HCEC 1CT (cell line): ENCODE measurements at regions not wholly inside any gene's neighbourhood (a gene's known extent, or its start where the extent isn't known, plus 50 kb on each side); places are given as distances from the start of the nearest gene placed in this dataset.
"Not testable (repeated sequence)": the region's sequence is repeated elsewhere in the genome, so short reads cannot be mapped to it uniquely, and the experiment has no call there.

Experiments used
- DNase-seq: peaks from one replicate; pipeline ENCODE4 v3.0.0-alpha.2; 2017

GRCh38 chr7:6939126-6939525 is 113.1 kb upstream of the CCZ1B start:
- DNase-seq, result not testable (repeated sequence)

GRCh38 chr7:6939896-6940295 is 113.8 kb upstream of the CCZ1B start:
- DNase-seq, result not testable (repeated sequence)

DNA sequence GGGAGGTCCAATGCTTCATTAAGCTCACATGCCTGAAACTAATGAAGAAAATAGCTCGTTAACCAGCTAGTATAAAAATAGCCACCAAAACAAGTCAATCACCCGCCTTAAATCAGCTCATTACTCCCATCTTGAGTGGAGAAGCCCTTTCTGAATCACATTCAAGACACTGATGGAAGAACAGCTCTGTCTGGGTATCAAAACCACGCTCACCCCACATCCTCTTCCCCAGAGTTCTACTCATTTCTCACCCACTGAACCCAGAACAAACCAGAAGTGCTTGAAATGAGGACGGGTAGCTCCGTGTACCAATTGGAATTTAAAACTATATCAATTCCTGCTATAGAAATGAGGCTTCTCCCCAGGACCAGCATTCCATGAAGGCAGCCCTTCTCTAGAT is 120.8 kb upstream of the CCZ1B start:
- not testable (repeated sequence) for DNase-seq

GRCh38 chr7:6950231-6950630 is 124.2 kb upstream of the CCZ1B start:
- peak; percentile 27 for DNase-seq

DNA sequence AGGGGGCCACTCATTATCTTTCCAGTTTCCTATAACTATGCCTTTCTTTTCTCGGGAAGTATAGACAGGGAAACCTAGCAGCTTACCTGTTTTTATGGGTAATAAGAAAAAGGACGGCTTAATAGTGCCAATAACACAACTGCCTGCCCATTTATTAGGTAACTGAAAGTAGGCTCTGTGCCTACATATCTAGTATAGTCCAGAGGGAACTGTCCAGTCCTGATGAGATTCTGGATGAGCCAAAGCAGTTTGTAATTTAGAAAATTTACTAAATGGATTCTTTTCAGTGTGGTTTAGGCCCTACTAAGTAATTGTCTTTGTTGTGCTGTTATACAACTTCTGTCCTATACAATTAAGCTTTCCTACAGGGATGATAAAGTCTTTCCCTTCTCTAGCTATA is 125.5 kb upstream of the CCZ1B start:
- DNase-seq, result not testable (repeated sequence)

- peak; percentile 1 for DNase-seq
These were observed 127.2 kb upstream of the CCZ1B start for GRCh38 chr7:6953138-6953797.

- not testable (repeated sequence) for DNase-seq
These were observed 127.7 kb upstream of the CCZ1B start for GRCh38 chr7:6953798-6954181.

DNA sequence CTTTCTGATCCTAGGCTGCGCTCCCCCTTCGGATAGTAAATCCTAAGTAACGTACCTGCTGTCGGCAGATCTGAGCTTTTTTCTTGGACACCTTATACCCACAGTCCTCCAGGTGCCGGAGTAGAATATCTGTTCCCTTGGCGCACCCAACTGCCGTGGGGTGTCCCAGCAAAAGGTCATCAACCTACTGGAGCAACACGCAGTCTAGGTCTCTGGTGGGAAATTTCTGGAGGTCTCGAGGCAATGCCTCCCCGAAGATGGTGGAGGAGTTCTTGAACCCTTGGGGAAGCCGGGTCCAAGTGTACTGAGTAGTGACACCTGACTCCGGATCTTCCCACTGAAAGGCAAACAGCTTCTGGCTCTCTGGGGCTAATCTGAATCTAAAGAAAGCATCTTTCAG is 129.3 kb upstream of the CCZ1B start:
- not testable (repeated sequence) for DNase-seq

DNA sequence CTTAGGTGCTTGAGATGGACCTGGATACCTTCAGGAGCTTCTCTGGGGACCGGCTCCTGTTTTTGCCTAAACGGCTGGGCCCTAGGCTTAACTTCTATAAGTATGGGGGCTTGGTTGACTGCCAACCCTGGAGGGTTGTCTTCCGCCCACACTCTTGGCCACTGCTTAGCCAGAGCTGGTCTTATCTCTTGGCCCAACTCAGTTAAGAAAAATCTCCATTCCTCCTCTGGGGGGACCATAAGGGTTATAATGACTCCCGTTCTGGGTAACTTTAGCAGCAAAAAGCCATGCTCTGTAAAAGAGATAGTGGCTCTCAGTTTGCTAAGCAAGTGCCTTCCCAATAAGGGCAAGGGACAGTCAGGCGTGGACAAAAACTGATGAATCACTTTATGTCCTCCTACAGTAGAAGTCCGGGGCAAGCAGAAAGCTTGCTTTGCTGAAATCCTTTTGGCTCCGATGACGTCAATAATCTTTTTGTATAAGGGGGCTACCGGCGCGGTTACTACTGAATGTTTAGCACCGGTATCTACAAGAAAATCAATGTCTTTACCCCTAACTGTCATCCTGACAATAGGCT is 130.0 kb upstream of the CCZ1B start:
- DNase-seq, result not testable (repeated sequence)

- DNase-seq, result not testable (repeated sequence)
These were observed 132.3 kb upstream of the CCZ1B start for GRCh38 chr7:6958371-6958770.

DNA sequence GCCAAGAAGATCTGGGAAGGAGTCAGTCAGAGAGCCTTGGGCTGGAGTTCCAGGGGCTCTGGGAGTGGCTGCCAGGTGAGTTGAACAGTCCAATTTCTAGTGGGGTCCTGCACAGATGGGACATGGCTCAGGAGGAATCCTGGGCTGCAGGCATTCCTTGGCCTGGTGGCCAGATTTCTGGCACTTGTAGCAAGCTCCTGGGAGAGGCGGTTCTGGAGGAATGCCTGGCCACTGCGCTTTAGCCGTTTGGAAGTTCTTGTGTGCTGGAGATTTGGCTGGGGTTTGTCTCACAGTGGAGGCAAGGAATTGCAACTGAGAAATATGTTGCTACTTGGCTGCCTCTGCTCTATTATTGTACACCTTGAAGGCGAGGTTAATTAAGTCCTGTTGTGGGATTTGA is 133.9 kb upstream of the CCZ1B start:
- DNase-seq, result not testable (repeated sequence)

DNA sequence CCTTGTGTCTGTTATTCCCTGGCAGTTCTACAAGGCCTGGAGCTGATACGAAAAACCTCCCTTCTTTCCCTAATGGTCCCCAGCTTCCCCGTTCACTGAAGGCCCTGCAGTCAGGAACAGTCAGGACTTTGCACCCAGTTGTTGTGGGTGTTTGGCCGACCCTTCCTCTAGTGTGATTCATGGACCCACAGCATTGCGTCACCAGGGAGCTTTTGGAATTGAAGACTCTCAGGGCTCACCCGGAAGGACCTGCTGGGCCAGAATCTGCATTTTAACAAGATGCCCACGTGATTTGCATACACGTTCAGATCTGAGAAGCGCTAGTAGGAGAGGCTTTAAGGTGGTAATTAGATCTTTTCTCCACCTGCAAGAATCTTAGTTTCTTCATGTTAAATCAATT is 136.8 kb upstream of the CCZ1B start:
- not testable (repeated sequence) for DNase-seq

GRCh38 chr7:6965051-6965450 is 139.0 kb upstream of the CCZ1B start:
- DNase-seq, result peak; percentile 6

DNA sequence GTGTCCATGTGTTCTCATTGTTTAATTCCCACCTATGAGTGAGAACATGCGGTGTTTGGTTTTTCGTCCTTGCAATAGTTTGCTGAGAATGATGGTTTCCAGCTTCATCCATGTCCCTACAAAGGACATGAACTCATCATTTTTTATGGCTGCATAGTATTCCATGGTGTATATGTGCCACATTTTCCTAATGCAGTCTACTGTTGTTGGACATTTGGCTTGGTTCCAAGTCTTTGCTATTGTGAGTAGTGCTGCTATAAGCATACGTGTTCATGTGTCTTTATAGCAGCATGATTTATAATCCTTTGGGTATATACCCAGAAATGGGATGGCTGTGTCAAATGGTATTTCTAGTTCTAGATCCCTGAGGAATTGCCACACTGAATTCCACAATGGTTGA is 144.1 kb upstream of the CCZ1B start:
- not testable (repeated sequence) for DNase-seq

GRCh38 chr7:6974876-6975275 is 148.8 kb upstream of the CCZ1B start:
- not testable (repeated sequence) for DNase-seq

DNA sequence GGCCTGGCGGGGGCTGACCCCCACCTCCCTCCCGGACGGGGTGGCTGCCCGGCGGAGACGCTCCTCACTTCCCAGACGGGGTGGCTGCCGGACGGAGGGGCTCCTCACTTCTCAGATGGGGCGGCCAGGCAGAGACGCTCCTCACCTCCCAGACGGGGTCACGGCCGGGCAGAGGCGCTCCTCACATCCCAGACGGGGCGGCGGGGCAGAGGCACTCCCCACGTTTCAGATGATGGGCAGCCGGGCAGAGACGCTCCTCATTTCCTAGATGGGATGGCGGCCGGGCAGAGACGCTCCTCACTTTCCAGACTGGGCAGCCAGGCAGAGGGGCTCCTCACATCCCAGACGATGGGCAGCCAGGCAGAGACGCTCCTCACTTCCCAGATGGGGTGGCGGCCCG is 149.3 kb upstream of the CCZ1B start:
- not testable (repeated sequence) for DNase-seq

DNA sequence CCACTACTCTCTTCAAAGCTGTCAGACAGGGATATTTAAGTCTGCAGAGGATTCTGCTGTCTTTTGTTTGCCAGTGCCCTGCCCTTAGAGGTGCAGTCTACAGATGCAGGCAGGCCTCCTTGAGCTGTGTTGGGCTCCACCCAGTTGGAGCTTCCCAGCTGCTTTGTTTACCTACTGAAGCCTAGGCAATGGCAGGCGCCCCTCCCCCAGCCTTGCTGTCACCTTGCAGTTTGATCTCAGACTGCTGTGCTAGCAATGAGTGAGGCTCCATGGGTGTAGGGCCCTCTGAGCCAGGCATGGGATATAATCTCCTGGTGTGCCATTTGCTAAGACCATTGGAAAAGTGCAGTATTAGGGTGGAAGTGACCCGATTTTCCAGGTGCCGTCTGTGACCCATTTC is 151.3 kb upstream of the CCZ1B start:
- not testable (repeated sequence) for DNase-seq

- not testable (repeated sequence) for DNase-seq
These were observed 152.3 kb upstream of the CCZ1B start for GRCh38 chr7:6978326-6978725.

- DNase-seq, result not testable (repeated sequence)
These were observed 153.4 kb upstream of the CCZ1B start for GRCh38 chr7:6979456-6979855.

DNA sequence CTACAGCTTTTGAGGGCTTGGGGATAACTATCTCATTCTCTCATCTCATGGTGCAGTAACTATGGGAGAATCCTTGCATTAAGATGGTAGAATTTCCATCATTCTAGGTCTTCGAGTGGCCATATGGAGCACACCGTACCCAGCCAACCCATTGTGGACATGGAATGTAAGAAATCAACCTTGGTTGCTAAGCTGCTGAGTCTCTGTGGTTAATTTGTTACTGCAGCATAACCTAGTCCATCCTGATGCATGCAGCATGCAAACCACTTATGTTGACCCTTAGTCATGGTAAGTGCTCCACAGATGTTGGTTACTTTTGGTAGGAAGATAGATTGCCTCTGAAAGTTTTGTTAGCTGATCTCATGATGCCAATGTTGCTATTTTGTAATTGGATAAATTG is 156.3 kb upstream of the CCZ1B start:
- not testable (repeated sequence) for DNase-seq

GRCh38 chr7:6986892-6987291 is 160.8 kb upstream of the CCZ1B start:
- not testable (repeated sequence) for DNase-seq

- not testable (repeated sequence) for DNase-seq
These were observed 162.5 kb upstream of the CCZ1B start for GRCh38 chr7:6988608-6989007.

GRCh38 chr7:6989968-6990367 is 163.9 kb upstream of the CCZ1B start:
- DNase-seq, result not testable (repeated sequence)

- DNase-seq, result not testable (repeated sequence)
These were observed 164.5 kb upstream of the CCZ1B start for GRCh38 chr7:6990426-6991152.
